ENCODE measurements at regions not wholly inside any gene's neighbourhood (a gene's known extent, or its start where the extent isn't known, plus 50 kb on each side); places are given as distances from the start of the nearest gene placed in this dataset.

GRCh38 chr15:62833646-62834045, 208.9 kb upstream of the TPM1 start:
- H3K27me3 ChIP-seq (ENCODE audit: control insufficient read depth, insufficient read depth, low read length), result no peaks in the 10 kb centered on the region
- POLR2A ChIA-PET, result no interaction called here

GRCh38 chr15:62834686-62835329, 207.7 kb upstream of the TPM1 start:
- DNase-seq (ENCODE audit: low read depth, low spot score), result no peak
- TF ChIP-seq, protein P1, sequence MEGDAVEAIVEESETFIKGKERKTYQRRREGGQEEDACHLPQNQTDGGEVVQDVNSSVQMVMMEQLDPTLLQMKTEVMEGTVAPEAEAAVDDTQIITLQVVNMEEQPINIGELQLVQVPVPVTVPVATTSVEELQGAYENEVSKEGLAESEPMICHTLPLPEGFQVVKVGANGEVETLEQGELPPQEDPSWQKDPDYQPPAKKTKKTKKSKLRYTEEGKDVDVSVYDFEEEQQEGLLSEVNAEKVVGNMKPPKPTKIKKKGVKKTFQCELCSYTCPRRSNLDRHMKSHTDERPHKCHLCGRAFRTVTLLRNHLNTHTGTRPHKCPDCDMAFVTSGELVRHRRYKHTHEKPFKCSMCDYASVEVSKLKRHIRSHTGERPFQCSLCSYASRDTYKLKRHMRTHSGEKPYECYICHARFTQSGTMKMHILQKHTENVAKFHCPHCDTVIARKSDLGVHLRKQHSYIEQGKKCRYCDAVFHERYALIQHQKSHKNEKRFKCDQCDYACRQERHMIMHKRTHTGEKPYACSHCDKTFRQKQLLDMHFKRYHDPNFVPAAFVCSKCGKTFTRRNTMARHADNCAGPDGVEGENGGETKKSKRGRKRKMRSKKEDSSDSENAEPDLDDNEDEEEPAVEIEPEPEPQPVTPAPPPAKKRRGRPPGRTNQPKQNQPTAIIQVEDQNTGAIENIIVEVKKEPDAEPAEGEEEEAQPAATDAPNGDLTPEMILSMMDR (IDR thresholded peaks at IDR 0.05; ENCODE audit: low read depth, low read length), result no peak
- Histone ChIP-seq H3K27me3 (ENCODE audit: control insufficient read depth, insufficient read depth, low read length) (no peaks in the 10 kb centered on the region), H3K9me3 (ENCODE audit: control insufficient read depth, insufficient read depth, low read length) (no peaks in the 10 kb centered on the region; the same call in 1 of the 2 replicates), H3K27ac (ENCODE audit: low read depth, low read length) (no peak overlapping the region), H3K4me3 (ENCODE audit: low read depth, low read length) (no peak overlapping the region)
- POLR2A ChIA-PET, result no interaction called here
- CTCF ChIA-PET, result no interaction called here

More at GRCh38 chr15:62833646-62834045, 208.9 kb upstream of the TPM1 start:
- CTCF ChIA-PET, result no interaction called here
- H3K9me3 ChIP-seq (ENCODE audit: control insufficient read depth, insufficient read depth, low read length), result no peaks in the 10 kb centered on the region; the same call in 1 of the 2 replicates
- no peak overlapping the region for H3K27ac ChIP-seq (ENCODE audit: low read depth, low read length)
- TF ChIP-seq, protein P1 (IDR thresholded peaks at IDR 0.05; ENCODE audit: low read depth, low read length), result no peak
- DNase-seq (ENCODE audit: low read depth, low spot score), result no peak
- H3K4me3 ChIP-seq (ENCODE audit: low read depth, low read length), result no peak overlapping the region

DNA sequence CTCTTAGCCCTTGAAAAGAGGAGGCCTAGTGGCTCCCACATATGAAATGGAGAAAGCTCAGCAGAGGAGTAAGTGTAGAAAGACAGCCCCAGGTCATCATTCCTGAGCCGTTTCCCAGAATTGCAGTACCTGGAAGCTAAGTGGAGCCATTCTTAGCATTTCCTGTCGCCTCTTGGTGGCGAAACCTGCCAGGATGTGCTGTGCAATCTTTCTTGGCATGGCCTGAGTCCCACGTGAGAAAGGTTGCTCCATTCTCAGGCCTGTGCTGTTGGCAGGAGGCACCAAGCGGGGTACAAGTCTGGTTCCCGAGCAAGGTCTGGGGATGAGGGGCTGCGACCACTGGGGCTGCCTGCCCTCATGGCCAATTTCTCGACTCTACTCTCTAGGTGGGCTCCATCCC, 207.2 kb upstream of the TPM1 start:
- no peaks in the 10 kb centered on the region for H3K27me3 ChIP-seq (ENCODE audit: control insufficient read depth, insufficient read depth, low read length)
- TF ChIP-seq, protein P1 (IDR thresholded peaks at IDR 0.05; ENCODE audit: low read depth, low read length), result no peak
- H3K9me3 ChIP-seq (ENCODE audit: control insufficient read depth, insufficient read depth, low read length), result peaks cover 2% of the 10 kb centered on the region
- no peak for DNase-seq (ENCODE audit: low read depth, low spot score)
- H3K4me3 ChIP-seq (ENCODE audit: low read depth, low read length), result no peak overlapping the region
- ChIA-PET CTCF (no interaction called here), POLR2A (no interaction called here)
- no peak overlapping the region for H3K27ac ChIP-seq (ENCODE audit: low read depth, low read length)

- no peak for DNase-seq (ENCODE audit: low read depth, low spot score)
- peaks cover 6% of the 10 kb centered on the region for H3K9me3 ChIP-seq (ENCODE audit: control insufficient read depth, insufficient read depth, low read length)
- ChIA-PET POLR2A (no interaction called here), CTCF (no interaction called here)
- no peak overlapping the region for H3K27ac ChIP-seq (ENCODE audit: low read depth, low read length)
- no peaks in the 10 kb centered on the region for H3K27me3 ChIP-seq (ENCODE audit: control insufficient read depth, insufficient read depth, low read length)
- TF ChIP-seq, protein P1 (IDR thresholded peaks at IDR 0.05; ENCODE audit: low read depth, low read length), result no peak
- no peak overlapping the region for H3K4me3 ChIP-seq (ENCODE audit: low read depth, low read length)
Measured at GRCh38 chr15:62835762-62836161, 206.8 kb upstream of the TPM1 start.

DNA sequence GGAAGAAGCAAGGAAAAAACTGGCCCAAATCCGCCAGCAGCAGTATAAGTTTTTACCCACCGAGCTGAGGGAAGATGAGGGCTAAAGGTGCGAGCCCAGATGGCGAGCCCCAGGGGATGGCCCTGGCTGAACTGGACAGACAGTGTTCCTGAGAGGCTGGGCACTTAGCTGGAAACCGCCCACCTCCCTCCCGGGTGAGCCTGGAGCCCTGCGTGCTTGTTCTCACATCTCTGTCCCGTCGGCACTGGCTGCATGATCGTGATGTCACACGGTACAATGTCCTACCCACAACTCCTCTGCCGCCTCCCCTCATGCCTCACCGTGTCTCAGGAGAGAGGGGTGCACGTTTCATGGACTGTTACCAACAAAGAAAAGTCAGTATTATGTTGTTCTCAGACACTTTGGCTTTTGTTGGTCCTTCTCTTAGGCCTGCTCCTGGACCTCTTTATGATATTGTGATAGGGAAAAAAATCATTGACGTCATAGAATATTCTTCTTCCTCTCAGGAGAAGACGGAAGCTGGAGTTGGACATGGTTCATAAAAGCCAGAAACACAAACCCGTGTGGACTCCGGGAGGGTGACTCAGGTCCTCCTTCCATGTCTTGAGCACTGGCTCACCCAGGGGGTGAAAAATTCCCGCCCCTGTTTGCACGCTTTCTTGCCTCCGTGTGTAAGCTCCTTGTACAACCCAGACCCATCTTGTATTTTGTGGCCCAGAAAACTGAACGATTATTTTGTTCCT, 201.8 kb upstream of the TPM1 start:
- TF ChIP-seq, protein P1 (IDR thresholded peaks at IDR 0.05; ENCODE audit: low read depth, low read length), result no peak
- H3K4me3 ChIP-seq (ENCODE audit: low read depth, low read length), result no peak overlapping the region
- no peaks in the 10 kb centered on the region for H3K27me3 ChIP-seq (ENCODE audit: control insufficient read depth, insufficient read depth, low read length)
- ChIA-PET POLR2A (no interaction called here), CTCF (no interaction called here)
- H3K9me3 ChIP-seq (ENCODE audit: control insufficient read depth, insufficient read depth, low read length), result peaks cover 6% of the 10 kb centered on the region
- no peak for DNase-seq (ENCODE audit: low read depth, low spot score)
- H3K27ac ChIP-seq (ENCODE audit: low read depth, low read length), result peak overlapping the region; percentile 11

Measured in AG04450 (cell line).